Left lung (tissue), 4 donors: ENCODE measurements at regions not wholly inside any gene's neighbourhood (a gene's known extent, or its start where the extent isn't known, plus 50 kb on each side); places are given as distances from the start of the nearest gene placed in this dataset.

Source experiments
- ATAC-seq: fragments of 200-7000 bp; cut with Tn5 transposase; one replicate; pipeline ENCODE4 v1.9.1; 2020; ENCODE audit warnings: moderate library complexity
- DNase-seq, 4 donors: peaks; one replicate each; pipeline ENCODE4 v3.0.0-alpha.2; 2013 to 2020
- H3K27ac ChIP-seq, 2 donors: fragments of 200-600 bp; sonication (generic) in 1 of 2; one replicate each; pipeline versions ENCODE4 v1.5.0 to v1.8.0; 2020 to 2021
- H3K27me3 ChIP-seq, 2 donors: fragments of 200-600 bp; sonication (generic) in 1 of 2; one replicate each; pipeline versions ENCODE4 v1.5.0 to v1.8.0; 2020 to 2021
- H3K36me3 ChIP-seq, 2 donors: fragments of 200-600 bp; sonication (generic) in 1 of 2; one replicate each; pipeline versions ENCODE4 v1.5.0 to v1.8.0; 2020 to 2021
- H3K4me1 ChIP-seq, 2 donors: fragments of 200-600 bp; one replicate each; pipeline ENCODE4 v1.8.0; 2021
- H3K4me3 ChIP-seq, 2 donors: fragments of 200-600 bp; sonication (generic) in 1 of 2; one replicate each; pipeline versions ENCODE4 v1.5.0 to v1.8.0; 2020 to 2021; ENCODE audit warnings: mild to moderate bottlenecking in 1 of 2
- H3K9me3 ChIP-seq, 2 donors: fragments of 200-600 bp; sonication (generic) in 1 of 2; one replicate each; pipeline versions ENCODE4 v1.5.0 to v1.8.0; 2020 to 2021
- CTCF ChIP-seq, 2 donors: fragments of 200-600 bp; sonication (generic) in 1 of 2; IDR thresholded peaks; one replicate each; pipeline versions ENCODE4 v1.5.0 to v1.8.0; 2021; ENCODE audit warnings: antibody characterized with exemption in 2 of 2
- intact Hi-C, 2 donors: fragments of 100-400 bp; cut with DNase I; formaldehyde crosslinking; loops; one replicate each; pipeline versions ENCODE4 v1.11.2 to v1.14.2; 2022
- donor health status: DM: no; HTN: yes; CAD: no.
- donor health status: DM: no; HTN: no; CAD: no.

- H3K27me3 ChIP-seq: no peaks in the 10 kb centered on the region
- no peaks in the 10 kb centered on the region for H3K9me3 ChIP-seq
- intact Hi-C loops: no loop called here
- DNase-seq (no peak), ATAC-seq (no peak)
- no peak for TF ChIP-seq CTCF (IDR thresholded peaks at IDR 0.05)
- no peaks in the 10 kb centered on the region for H3K4me1 ChIP-seq
- no peak overlapping the region for H3K4me3 ChIP-seq
- H3K36me3 ChIP-seq: no peaks in the 10 kb centered on the region
- H3K27ac ChIP-seq: no peak overlapping the region
Measured at GRCh38 chr14:65794674-65795279, 382.2 kb downstream of the FUT8 start.

GRCh38 chr14:65798216-65798615, 385.7 kb downstream of the FUT8 start:
- Histone ChIP-seq H3K36me3 (no peaks in the 10 kb centered on the region), H3K4me3 (no peak overlapping the region), H3K4me1 (no peaks in the 10 kb centered on the region), H3K27ac (no peak overlapping the region), H3K9me3 (no peaks in the 10 kb centered on the region), H3K27me3 (no peaks in the 10 kb centered on the region)
- DNase-seq (no peak), ATAC-seq (no peak)
- TF ChIP-seq CTCF (IDR thresholded peaks at IDR 0.05): no peak
- intact Hi-C loops: no loop called here

GRCh38 chr14:65800694-65801093, 388.2 kb downstream of the FUT8 start:
- no peaks in the 10 kb centered on the region for H3K4me1 ChIP-seq
- no peak overlapping the region for H3K4me3 ChIP-seq
- H3K27ac ChIP-seq: no peak overlapping the region
- H3K36me3 ChIP-seq: no peaks in the 10 kb centered on the region
- intact Hi-C loops: no loop called here
- DNase-seq (no peak), ATAC-seq (no peak)
- no peak for TF ChIP-seq CTCF (IDR thresholded peaks at IDR 0.05)
- no peaks in the 10 kb centered on the region for H3K9me3 ChIP-seq
- no peaks in the 10 kb centered on the region for H3K27me3 ChIP-seq

- intact Hi-C loops: no loop called here
- no peaks in the 10 kb centered on the region for H3K36me3 ChIP-seq
- TF ChIP-seq CTCF (IDR thresholded peaks at IDR 0.05): no peak
- H3K4me3 ChIP-seq: no peak overlapping the region
- H3K9me3 ChIP-seq: no peaks in the 10 kb centered on the region
- H3K4me1 ChIP-seq: no peaks in the 10 kb centered on the region
- no peak overlapping the region for H3K27ac ChIP-seq
- DNase-seq (peak in 2 of 4 donors; percentile 54 to 74), ATAC-seq (no peak)
- H3K27me3 ChIP-seq: no peaks in the 10 kb centered on the region
Measured at GRCh38 chr14:65802196-65802595, 389.7 kb downstream of the FUT8 start.

GRCh38 chr14:65803885-65804284, 391.4 kb downstream of the FUT8 start:
- no peaks in the 10 kb centered on the region for H3K4me1 ChIP-seq
- intact Hi-C loops: no loop called here
- no peaks in the 10 kb centered on the region for H3K27me3 ChIP-seq
- H3K36me3 ChIP-seq: no peaks in the 10 kb centered on the region
- H3K9me3 ChIP-seq: peaks cover 0 to 15% of the 10 kb centered on the region in 2 donors
- TF ChIP-seq CTCF (IDR thresholded peaks at IDR 0.05): no peak
- H3K4me3 ChIP-seq: no peak overlapping the region
- DNase-seq (no peak), ATAC-seq (no peak)
- H3K27ac ChIP-seq: no peak overlapping the region
